GM20431 (cell line): ENCODE measurements at regions not wholly inside any gene's neighbourhood (a gene's known extent, or its start where the extent isn't known, plus 50 kb on each side); places are given as distances from the start of the nearest gene placed in this dataset.

Experiments
- in situ Hi-C: fragments of 300-500 bp; cut with MseI, MboI; formaldehyde crosslinking; loops from one replicate; pipeline ENCODE4 v1.15.0; 2020; ENCODE audit warnings: low sequenced_read_pairs; ENCODE audit not compliant: unreplicated experiment

- in situ Hi-C loops = no loop called here
These were observed 290.0 kb upstream of the GLI3 start for GRCh38 chr7:42527004-42527403.

DNA sequence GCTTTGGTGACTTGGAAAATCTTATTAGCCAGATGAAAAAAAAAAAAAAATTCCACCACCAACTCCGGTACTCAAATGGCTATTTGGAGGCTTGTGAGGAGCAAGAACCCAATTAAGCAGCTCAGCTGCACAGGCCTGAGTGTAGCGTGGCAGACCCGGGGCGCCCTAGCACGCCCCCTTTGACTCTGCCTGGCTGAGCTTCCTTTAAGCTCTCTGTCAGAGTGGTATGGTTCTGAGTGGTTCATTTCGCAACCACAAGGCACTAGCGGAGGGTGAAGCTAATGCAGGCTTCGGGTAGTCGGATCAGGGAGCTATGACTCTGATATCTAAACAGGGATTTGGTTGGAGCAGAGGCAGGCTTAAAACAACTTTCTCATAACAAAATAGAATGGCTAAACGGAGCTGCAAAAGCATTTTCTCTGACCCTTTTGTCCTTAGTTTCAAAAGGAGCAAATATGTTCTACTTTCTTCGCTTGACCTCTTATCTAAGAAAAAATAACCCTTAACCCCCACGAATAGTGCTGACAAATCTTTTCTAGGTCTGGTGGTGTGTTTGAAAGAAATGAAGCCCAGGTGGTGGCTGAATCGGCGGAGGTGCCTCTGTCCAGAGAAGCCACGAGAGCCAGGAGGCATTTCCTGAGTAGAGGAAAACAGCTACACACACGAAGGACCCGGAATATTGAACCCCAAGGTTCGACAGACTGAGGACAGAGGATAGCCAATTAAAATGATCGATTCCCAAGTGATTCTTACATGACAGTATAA lies 285.4 kb upstream of the GLI3 start:
- in situ Hi-C loops = no loop called here

DNA sequence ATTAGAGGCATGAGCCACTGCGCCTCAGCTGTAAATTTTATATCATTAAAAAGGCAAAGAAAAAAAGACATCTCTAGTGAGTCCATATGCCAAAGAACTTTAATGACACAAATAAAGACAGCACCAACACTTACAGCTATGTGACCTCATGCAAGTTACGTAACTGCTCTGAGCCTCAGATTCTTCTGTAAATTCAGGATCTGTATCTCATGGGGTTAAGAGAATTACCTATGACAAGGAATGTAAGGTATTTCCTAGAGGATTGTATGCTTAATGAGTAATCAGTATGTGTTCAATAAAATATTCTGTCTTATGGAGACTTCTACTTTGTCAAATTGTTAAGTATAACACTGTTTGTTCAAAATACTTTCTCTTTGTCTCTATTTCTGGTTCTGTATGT lies 274.0 kb upstream of the GLI3 start:
- in situ Hi-C loops = no loop called here

DNA sequence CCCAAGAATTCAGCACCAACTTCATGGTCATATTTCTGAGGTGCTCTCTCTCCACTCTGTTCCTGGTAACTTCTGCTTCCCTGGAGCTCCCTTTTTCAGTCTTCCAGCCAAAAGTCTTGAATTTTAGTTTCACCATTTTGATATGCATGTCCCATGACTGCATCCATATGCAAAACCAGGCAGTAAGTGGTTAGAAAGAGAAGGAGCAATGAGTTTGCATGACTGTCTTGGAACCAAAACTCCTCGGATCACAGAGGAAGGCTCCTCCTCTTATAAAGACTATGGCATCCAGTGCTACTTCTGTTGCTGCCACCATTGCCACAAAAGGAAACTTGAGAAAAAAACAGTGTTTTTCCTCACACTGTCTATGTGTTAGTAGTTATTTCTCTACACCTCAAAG lies 269.1 kb upstream of the GLI3 start:
- in situ Hi-C loops = no loop called here

GRCh38 chr7:42502022-42502421 lies 265.0 kb upstream of the GLI3 start:
- in situ Hi-C loops = no loop called here

GRCh38 chr7:42495256-42495655 lies 258.2 kb upstream of the GLI3 start:
- in situ Hi-C loops = no loop called here

DNA sequence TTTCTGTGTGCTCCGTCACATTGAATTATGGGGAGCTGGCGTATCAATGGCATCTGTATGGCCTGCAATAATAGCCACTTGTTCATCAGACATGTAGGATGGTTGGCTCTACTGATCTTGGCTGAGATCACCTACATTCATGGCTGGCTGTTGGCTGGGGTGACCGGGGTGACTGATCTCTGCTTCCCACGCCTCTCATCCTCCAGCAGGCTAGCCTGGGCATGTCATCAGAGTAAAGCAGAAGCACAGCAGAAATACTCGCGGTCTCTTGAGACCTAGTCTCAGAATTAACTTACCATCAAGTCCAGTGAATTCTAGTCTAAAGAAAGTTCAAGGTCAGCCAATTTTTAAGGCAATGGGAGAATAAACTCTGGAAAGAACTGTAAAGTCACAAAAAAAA lies 257.7 kb upstream of the GLI3 start:
- in situ Hi-C loops = no loop called here

DNA sequence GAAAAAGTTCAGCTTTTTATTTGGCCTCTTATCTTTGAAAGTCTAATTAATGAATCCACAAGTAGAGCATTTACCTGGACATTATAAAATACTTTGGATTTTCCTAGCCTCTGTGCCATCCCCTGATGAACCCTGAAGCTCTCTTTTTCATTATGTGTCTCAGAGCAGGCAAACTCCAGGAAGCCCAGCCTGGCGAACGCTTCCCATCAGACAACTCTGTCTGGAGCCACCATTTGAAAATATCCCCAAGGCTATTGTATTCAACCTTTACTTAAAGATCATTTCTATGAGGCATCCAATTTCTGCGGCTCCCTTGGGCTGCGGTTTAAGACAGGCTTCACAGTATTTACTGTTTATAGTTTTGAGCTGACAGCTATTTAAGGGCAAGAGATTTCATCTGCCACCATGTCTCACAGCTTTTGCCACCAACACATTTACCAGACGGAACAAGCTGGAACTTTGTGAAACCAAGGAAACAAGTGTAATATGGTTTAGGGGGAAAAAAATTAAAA lies 257.2 kb upstream of the GLI3 start:
- in situ Hi-C loops = no loop called here

GRCh38 chr7:42493436-42494198 lies 256.6 kb upstream of the GLI3 start:
- in situ Hi-C loops = no loop called here

DNA sequence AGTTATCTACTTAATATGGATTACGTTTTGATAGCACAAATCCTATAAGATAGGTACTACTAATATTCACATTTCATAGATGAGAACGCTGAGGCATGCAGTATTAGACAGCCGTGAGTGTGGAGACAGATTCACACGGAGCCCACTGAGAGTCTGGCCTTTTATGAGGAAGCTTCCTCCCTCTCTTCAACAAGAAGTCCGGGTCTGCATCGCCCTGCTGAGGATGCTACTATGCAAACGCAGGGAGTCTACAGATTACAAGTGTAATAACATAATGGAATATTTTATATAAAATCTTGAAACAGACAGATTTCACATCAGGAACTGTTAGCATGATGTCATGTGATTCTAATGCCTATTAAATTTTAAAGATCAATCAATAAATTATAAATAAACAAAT lies 255.9 kb upstream of the GLI3 start:
- in situ Hi-C loops = no loop called here

DNA sequence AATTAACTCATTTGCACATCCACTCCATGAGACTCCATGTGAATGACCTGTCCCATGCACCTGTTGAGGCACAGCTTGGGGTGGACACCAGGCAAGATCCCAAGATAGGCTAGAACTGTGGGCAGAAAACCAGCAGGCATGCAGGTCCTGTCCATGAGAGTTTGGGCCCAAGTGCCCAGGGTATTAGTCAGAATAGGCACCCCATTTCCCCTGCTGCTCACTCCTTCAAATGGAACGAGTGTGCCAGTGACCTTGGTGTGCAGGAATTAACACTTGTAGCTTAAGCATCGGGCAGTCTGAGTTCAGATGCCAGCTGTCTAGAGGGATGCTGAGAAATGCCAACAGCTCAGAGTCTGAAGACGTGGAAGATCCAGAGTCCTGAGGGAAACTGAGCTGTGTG lies 254.1 kb upstream of the GLI3 start:
- in situ Hi-C loops = no loop called here

DNA sequence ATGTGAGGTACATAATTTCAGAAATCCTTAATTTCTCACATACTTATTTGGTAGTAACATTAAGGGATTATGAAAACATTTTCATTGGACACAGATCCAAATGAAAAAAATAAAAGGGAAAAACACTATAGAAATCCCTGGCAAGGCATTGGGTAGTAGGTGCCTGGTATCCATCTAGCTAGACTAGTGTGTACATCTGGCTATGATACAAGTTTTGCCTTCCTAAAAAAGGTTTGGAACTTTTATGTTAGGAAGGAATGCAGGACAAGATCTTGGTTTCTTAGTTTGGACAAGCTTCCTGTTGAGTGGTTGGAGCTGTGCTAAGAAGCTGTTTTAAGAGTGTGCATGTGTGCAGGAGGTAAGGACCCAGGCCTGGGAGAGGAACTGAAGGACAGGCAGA lies 252.3 kb upstream of the GLI3 start:
- in situ Hi-C loops = no loop called here

- in situ Hi-C loops = no loop called here
These were observed 248.3 kb upstream of the GLI3 start for GRCh38 chr7:42485301-42485766.

DNA sequence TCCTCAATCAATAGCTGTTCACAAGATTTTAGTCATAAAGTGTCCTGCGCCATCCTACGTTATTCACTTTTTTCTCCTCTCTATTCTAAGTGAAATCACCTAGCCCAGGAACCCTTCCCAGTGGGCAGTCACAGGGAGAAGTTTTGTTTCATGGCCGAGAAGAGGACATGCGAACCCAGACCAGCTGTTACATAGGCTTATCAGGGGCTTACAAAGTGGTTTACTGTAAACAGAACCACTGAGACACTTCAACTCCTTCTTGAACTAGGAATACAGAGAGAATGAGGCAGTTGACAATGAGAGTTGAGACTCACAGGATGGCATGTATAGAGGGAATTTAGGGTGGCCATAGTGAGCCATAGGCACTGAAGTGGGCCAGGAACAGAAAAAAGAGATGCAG lies 246.9 kb upstream of the GLI3 start:
- in situ Hi-C loops = no loop called here

DNA sequence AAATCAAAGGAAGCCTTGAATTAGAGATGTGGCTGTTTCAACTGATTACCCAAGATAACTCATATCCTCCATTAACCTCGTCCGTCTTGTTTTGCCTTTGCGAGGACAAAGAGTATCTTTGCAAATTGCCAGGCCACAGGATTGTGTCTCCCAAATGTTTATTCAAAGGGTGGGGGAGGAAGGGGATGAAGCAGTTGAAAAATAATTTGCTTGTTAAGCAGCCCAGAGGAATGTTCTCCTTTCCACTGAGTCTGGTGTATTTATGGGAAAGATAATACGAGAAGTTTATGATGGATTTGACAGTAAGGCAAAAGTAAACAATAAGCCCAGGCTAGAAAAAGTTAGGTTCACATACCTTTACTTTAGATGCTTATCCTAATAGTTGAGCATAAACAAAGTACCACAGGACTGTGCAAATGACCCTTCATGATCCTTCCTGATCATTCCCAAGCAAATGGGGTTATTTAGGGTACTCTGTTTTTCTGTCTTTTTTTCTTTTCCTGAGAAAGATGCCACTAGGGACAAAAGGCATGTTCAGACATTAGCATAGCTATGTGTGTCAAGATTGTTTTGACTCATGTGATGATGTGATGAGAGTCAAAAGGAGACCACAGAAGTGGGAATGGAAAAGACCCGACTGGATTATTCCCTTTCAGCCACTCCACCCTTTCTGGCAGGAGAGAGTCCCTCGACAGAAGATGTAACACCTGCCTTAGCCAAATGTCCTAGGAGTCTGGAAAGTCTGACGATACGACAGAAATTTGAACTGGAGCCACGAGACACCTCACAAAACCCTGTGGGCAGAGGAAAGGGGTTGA lies 243.0 kb upstream of the GLI3 start:
- in situ Hi-C loops = no loop called here

GRCh38 chr7:42479452-42479815 lies 242.4 kb upstream of the GLI3 start:
- in situ Hi-C loops = no loop called here

GRCh38 chr7:42478717-42479116 lies 241.7 kb upstream of the GLI3 start:
- in situ Hi-C loops = no loop called here

GRCh38 chr7:42476255-42476654 lies 239.2 kb upstream of the GLI3 start:
- in situ Hi-C loops = no loop called here

DNA sequence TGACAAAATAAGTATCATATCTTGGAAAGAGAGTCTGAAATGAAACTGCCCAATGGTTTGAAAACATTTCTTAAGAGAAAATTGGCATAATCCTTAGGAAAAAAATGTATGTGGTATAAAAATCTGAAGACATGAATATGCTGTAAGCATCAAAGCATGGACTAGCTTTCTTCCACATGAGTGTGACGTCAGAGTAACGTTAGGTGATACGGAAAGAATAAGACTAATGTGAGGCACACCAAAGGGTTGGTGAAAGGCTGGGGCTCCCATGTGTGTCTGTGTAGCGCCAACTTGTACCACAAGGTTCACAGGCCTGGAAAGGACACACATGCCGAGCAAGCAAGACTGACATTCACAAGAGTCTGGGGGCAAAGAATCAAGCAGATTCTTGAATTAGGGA lies 238.1 kb upstream of the GLI3 start:
- in situ Hi-C loops = no loop called here

- in situ Hi-C loops = no loop called here
These were observed 236.1 kb upstream of the GLI3 start for GRCh38 chr7:42473099-42473498.
